Tibial nerve (tissue), 4 donors: ENCODE measurements at regions not wholly inside any gene's neighbourhood (a gene's known extent, or its start where the extent isn't known, plus 50 kb on each side); places are given as distances from the start of the nearest gene placed in this dataset.

Source experiments
- EP300 ChIP-seq, 2 donors: sonication (generic); formaldehyde crosslinking; IDR thresholded peaks; one replicate each; pipeline ENCODE4 v1.6.1; 2017; ENCODE audit warnings: antibody characterized with exemption in 2 of 2, mild to moderate bottlenecking in 1 of 2
- POLR2A ChIP-seq, 2 donors: fragments of 450-650 bp; IDR thresholded peaks; one replicate each; pipeline ENCODE4 v1.6.1; 2017; ENCODE audit warnings: antibody characterized with exemption in 2 of 2, mild to moderate bottlenecking in 2 of 2, moderate library complexity in 2 of 2
- TF ChIP-seq, protein P1 (sequence below), 5 experiments: fragments of 200-600 bp in 3 of 5; fragments of 450-650 bp in 2 of 5; sonication (generic) in 3 of 5; IDR thresholded peaks; one replicate each; pipeline ENCODE4 v1.5.1; 2016 to 2019; ENCODE audit warnings: antibody characterized with exemption in 5 of 5, mild to moderate bottlenecking in 3 of 5, moderate library complexity in 2 of 5

DNA sequence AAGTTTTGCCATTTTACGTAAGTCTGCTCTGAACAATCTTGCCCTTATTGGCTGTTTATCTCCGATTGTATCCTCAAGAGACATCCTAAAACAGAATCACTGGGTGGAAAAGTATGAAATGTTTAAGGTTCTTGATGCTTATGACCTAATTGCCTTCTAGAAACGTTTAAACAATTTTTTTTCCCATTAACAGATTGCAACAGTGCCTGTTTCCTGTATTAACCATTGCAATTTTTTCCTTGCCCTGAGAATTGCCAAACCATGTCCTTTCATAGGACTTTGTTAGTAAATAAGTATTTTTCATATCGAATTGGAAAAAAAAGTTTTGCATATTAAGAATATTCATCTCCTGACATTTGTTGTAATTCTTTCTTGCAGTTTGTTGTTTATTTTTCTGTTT, 639.8 kb downstream of the INHBA start:
- TF ChIP-seq, protein P1, sequence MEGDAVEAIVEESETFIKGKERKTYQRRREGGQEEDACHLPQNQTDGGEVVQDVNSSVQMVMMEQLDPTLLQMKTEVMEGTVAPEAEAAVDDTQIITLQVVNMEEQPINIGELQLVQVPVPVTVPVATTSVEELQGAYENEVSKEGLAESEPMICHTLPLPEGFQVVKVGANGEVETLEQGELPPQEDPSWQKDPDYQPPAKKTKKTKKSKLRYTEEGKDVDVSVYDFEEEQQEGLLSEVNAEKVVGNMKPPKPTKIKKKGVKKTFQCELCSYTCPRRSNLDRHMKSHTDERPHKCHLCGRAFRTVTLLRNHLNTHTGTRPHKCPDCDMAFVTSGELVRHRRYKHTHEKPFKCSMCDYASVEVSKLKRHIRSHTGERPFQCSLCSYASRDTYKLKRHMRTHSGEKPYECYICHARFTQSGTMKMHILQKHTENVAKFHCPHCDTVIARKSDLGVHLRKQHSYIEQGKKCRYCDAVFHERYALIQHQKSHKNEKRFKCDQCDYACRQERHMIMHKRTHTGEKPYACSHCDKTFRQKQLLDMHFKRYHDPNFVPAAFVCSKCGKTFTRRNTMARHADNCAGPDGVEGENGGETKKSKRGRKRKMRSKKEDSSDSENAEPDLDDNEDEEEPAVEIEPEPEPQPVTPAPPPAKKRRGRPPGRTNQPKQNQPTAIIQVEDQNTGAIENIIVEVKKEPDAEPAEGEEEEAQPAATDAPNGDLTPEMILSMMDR (IDR thresholded peaks at IDR 0.05), result no peak
- TF ChIP-seq EP300 (IDR thresholded peaks at IDR 0.05) (no peak), POLR2A (IDR thresholded peaks at IDR 0.05) (no peak)
